Endothelial cell (in vitro differentiated cells): ENCODE measurements at regions not wholly inside any gene's neighbourhood (a gene's known extent, or its start where the extent isn't known, plus 50 kb on each side); places are given as distances from the start of the nearest gene placed in this dataset.
"Not testable (repeated sequence)": the region's sequence is repeated elsewhere in the genome, so short reads cannot be mapped to it uniquely, and the experiment has no call there.

Experiments used
- DNase-seq: peaks from one replicate; pipeline ENCODE4 v3.0.0; 2021; ENCODE audit warnings: low spot score
- H3K27ac Mint-ChIP-seq: one replicate; pipeline ENCODE4 v1.8.0; 2021; ENCODE audit warnings: mixed read lengths, inconsistent platforms; ENCODE audit not compliant: unreplicated experiment
- H3K27me3 Mint-ChIP-seq: one replicate; pipeline ENCODE4 v1.8.0; 2021; ENCODE audit warnings: mild to moderate bottlenecking, moderate library complexity, mixed read lengths, inconsistent platforms; ENCODE audit not compliant: unreplicated experiment
- H3K36me3 Mint-ChIP-seq: one replicate; pipeline ENCODE4 v1.8.0; 2021; ENCODE audit warnings: mild to moderate bottlenecking, low read depth, mixed read lengths, inconsistent platforms; ENCODE audit not compliant: unreplicated experiment
- H3K4me1 Mint-ChIP-seq: one replicate; pipeline ENCODE4 v1.8.0; 2021; ENCODE audit warnings: mild to moderate bottlenecking, mixed read lengths, inconsistent platforms; ENCODE audit not compliant: unreplicated experiment
- H3K4me3 Mint-ChIP-seq: one replicate; pipeline ENCODE4 v1.8.0; 2021; ENCODE audit warnings: mild to moderate bottlenecking, mixed read lengths, inconsistent platforms; ENCODE audit not compliant: unreplicated experiment
- H3K9me3 Mint-ChIP-seq: one replicate; pipeline ENCODE4 v1.8.0; 2021; ENCODE audit warnings: mixed read lengths, inconsistent platforms; ENCODE audit not compliant: unreplicated experiment
- TF ChIP-seq, protein P1 (sequence below): fragments of 200-600 bp; sonication (generic); IDR thresholded peaks from one replicate; pipeline ENCODE4 v1.5.0; 2021; ENCODE audit warnings: antibody characterized with exemption; ENCODE audit not compliant: unreplicated experiment

DNA sequence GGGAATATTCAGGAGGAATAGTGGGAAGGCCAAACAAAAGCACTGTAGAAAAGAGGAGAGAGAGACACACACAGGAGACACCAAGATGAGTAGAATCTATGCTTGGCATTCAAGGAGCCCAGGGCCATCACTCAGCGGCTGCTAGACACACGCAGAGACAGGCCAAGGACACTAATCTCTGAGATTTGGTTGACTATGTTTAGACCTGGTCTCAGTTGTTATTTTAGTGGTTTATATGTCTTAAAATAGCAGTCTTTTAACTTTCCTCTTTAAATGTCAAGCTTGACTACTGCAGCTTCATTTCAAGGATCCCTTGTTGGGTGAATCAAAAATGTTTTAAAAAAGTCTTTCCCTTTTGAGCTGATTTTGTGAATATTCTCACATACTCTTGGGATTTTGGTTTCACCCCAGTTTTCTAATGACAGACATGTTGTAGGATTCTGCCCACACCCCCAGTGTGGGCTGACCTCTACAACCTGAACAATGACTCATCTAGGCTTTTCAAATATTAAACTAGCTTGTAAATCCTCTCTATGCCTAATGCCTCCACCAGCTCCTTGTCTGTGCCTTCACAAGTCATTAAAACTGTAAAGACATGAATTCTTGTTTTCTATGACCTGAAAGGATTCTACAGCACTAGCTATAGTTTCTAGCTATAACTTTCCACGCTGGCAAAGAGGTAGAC is 142.7 kb upstream of the EXOC2 start:
- H3K4me3 Mint-ChIP-seq = no peak overlapping the region
- H3K9me3 Mint-ChIP-seq = peaks cover 2% of the 10 kb centered on the region
- TF ChIP-seq, protein P1, sequence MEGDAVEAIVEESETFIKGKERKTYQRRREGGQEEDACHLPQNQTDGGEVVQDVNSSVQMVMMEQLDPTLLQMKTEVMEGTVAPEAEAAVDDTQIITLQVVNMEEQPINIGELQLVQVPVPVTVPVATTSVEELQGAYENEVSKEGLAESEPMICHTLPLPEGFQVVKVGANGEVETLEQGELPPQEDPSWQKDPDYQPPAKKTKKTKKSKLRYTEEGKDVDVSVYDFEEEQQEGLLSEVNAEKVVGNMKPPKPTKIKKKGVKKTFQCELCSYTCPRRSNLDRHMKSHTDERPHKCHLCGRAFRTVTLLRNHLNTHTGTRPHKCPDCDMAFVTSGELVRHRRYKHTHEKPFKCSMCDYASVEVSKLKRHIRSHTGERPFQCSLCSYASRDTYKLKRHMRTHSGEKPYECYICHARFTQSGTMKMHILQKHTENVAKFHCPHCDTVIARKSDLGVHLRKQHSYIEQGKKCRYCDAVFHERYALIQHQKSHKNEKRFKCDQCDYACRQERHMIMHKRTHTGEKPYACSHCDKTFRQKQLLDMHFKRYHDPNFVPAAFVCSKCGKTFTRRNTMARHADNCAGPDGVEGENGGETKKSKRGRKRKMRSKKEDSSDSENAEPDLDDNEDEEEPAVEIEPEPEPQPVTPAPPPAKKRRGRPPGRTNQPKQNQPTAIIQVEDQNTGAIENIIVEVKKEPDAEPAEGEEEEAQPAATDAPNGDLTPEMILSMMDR = no peak
- no peak for DNase-seq
- no peak overlapping the region for H3K27ac Mint-ChIP-seq
- H3K36me3 Mint-ChIP-seq = no peaks in the 10 kb centered on the region
- no peaks in the 10 kb centered on the region for H3K4me1 Mint-ChIP-seq
- H3K27me3 Mint-ChIP-seq = peaks cover 2% of the 10 kb centered on the region

DNA sequence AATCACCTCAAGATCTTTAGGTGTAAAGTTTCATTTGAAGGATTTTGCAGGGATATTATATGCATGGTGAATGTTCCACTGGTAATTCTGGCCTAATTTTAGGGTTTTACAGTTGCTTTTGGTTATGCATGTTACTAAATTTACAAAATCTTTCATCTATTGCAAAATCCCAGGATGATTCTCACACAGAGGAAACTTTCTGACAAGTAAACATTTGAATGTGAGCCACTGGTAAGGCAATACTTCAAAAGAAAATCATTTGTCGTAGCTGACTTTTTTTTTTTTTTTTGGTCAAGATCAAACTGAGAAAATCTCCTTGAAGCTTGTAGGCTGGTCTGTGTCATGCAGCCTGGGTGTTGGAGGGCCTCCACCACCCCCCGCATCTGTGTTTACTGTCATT is 141.9 kb upstream of the EXOC2 start:
- TF ChIP-seq, protein P1 = no peak

DNA sequence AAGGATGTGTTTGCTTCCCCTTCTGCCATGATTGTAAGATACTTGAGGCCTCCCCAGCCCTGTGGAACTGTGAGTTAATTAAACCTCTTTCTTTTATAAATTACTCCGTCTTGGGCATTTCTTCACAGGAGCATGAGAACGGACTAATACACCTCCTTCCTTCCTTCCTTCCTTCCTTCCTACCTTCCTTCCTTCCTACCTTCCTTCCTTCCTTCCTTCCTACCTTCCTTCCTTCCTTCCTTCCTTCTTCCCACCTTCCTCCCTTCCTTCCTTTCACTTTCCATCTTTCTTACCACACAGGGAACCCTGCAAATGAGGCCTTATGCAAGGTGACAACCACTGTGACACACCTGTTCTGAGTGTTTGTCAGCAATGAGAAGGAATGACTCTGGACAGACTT is 141.3 kb upstream of the EXOC2 start:
- Mint-ChIP-seq H3K9me3 (peaks cover 3% of the 10 kb centered on the region), H3K4me3 (no peak overlapping the region), H3K36me3 (no peaks in the 10 kb centered on the region), H3K27me3 (peaks cover 2% of the 10 kb centered on the region), H3K27ac (no peak overlapping the region), H3K4me1 (no peaks in the 10 kb centered on the region)
- TF ChIP-seq, protein P1 = no peak
- no peak for DNase-seq

More for the DNA sequence above, 141.9 kb upstream of the EXOC2 start:
- Mint-ChIP-seq H3K36me3 (no peaks in the 10 kb centered on the region), H3K4me1 (no peaks in the 10 kb centered on the region), H3K4me3 (no peak overlapping the region), H3K27me3 (peaks cover 2% of the 10 kb centered on the region), H3K9me3 (peaks cover 3% of the 10 kb centered on the region), H3K27ac (no peak overlapping the region)
- DNase-seq = no peak

DNA sequence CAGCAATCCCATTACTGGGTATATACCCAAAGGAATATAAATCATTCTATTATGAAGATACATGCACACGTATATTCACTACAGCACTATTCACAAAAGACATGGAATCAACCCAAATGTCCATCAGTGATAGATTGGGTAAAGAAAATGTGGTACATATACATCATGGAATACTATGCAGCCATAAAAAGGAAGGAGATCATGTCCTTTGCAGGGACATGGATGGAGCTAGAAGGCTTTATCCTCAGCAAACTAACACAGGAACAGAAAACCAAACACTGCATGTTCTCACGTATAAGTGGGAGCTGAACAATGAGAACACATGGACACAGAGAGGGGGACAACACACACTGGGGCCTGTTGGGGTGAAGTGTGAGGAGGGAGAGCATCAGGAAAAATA is 139.9 kb upstream of the EXOC2 start:
- not testable (repeated sequence) for H3K4me1 Mint-ChIP-seq, H3K9me3 Mint-ChIP-seq, H3K27me3 Mint-ChIP-seq, H3K27ac Mint-ChIP-seq, H3K4me3 Mint-ChIP-seq, DNase-seq, H3K36me3 Mint-ChIP-seq

DNA sequence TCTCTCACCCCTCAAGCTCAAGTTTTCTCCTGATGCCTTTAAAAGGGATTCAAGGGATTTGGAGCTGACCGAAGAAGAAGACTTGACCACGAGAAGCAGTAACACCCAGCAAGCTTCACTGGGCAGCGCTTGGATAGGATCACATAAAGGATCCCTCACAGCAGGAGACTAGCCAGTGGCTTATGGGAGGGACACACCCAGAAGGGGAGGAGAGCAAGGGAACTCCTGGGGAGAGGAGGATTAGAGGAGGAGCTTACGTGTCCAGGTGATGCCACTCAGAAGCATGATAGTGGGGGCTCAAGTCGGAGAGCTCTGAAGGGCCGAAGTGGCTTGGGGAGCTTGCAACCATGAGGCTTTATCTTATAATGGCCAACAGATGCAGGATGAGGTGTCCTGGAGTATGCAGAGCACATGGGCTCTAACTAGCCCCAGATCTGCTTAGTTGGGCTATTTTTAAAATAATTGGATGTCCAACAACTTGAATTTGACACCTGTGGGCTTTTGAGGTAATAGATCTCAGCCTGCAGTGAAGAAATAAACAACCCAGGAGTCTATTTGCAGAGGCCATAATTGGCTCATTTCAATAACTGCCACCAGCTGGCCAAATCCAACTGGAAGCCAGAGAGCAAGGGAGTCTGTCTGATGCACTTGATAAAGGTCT is 137.9 kb upstream of the EXOC2 start:
- H3K4me1 Mint-ChIP-seq = no peaks in the 10 kb centered on the region
- no peak overlapping the region for H3K4me3 Mint-ChIP-seq
- peaks cover 4% of the 10 kb centered on the region for H3K36me3 Mint-ChIP-seq
- TF ChIP-seq, protein P1 = no peak
- H3K9me3 Mint-ChIP-seq = peaks cover 3% of the 10 kb centered on the region
- DNase-seq = no peak
- H3K27ac Mint-ChIP-seq = no peak overlapping the region
- H3K27me3 Mint-ChIP-seq = no peaks in the 10 kb centered on the region
